HG02840 (cell line): ENCODE measurements at regions not wholly inside any gene's neighbourhood (a gene's known extent, or its start where the extent isn't known, plus 50 kb on each side); places are given as distances from the start of the nearest gene placed in this dataset.
"Not testable (repeated sequence)": the region's sequence is repeated elsewhere in the genome, so short reads cannot be mapped to it uniquely, and the experiment has no call there.

ENCODE experiments used
- ATAC-seq: cut with Tn5 transposase; IDR thresholded peaks from one replicate; pipeline ENCODE4 v1.9.1; 2021; ENCODE audit warnings: mild to moderate bottlenecking, moderate library complexity, moderate number of reproducible peaks; ENCODE audit not compliant: unreplicated experiment, low FRiP score

DNA sequence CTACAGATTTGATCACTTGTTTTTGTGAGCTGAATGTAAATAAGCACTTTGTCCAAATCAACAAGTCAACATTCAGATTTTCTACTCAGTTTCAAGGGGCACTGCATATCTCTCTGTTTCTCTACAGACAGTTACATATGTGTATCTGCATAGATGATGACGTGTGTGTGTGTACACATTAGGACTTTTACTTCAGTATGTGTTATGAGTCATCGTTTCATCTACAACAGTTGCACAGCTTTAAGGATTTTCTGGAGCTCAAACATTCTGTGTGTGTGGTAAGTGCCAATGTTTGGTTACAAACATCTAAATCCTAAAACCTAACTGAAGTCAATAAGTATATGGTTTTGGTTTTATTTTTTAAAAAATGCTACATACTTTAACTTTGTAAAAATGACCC, 494.5 kb upstream of the PBX1 start:
- no peak for ATAC-seq

- no peak for ATAC-seq
These were observed 487.7 kb upstream of the PBX1 start for GRCh38 chr1:164071288-164071687.

- no peak for ATAC-seq
These were observed 472.2 kb upstream of the PBX1 start for GRCh38 chr1:164086832-164087231.

DNA sequence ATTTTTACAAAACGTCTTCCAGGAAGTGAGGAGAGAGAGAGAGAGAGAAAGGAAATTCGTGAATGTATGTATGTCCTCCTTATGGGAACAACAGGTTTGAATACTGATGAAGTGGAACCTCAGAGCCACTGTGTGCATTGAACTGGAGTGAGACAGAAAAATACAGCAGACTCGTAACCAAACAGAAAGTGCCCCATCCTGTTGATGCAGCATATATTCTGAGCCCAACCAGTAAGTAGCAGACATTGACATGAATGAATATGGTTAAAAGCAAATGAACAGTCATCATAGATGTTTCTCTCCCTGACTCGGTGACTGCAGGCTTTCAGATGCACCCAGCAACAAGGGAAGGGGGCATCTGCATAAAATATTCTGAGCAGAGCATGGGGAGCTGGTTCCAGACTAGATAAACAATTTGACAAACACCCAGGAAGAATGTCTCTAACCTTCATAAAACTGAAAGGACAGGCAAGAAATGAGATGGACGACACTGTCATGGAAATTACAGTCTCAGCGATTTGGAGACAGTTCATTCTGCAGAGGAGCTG, 471.0 kb upstream of the PBX1 start:
- ATAC-seq = no peak

DNA sequence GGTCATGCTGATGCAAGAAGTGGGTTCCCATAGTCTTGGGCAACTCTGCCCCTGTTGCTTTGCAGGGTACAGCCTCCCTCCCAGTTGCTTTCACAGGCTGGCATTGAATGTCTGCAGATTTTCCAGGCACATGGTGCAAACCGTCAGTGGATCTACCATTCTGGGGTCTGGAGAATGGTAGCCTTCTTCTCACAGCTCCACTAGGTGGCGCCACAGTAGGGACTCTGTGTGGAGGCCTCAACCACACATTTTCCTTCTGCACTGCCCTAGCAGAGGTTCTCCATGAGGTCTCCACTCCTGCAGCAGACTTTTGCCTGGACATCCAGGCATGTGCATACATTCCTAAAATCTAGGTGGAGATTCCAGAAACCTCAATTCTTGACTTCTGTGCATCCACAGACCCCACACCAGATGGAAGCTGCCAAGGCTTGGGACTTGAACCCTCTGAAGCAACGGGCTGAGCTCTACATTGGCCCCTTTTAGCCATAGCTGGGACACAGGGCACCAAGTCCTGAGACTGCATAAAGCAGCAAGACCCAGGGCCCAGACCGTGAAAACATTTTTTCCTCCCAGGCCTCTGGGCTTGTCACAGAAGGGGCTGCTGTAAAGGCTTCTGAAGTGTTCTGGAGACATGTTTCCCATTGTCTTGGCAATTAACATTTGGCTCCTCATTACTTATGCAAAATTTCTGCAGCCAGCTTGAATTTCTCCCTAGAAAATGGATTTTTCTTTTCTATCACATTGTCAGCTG, 466.2 kb upstream of the PBX1 start:
- no peak for ATAC-seq

DNA sequence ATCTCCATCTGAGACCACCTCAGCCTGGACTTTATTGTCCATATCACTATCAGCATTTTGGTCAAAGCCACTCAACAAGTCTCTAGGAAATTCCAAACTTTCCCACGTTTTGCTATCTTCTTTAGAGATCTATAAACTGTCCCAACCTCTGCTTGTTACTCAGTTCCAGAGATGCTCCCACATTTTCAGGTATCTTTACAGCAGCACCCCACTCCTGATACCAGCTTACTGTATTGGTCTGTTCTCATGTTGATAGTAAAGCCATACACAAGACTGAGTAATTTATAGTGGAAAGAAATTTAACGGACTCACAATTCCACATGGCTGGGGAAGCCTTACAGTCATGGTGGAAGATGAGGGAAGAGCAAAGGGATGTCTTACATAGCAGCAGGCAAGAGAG, 465.4 kb upstream of the PBX1 start:
- ATAC-seq = no peak

- ATAC-seq = no peak
These were observed 457.2 kb upstream of the PBX1 start for GRCh38 chr1:164101802-164102201.

DNA sequence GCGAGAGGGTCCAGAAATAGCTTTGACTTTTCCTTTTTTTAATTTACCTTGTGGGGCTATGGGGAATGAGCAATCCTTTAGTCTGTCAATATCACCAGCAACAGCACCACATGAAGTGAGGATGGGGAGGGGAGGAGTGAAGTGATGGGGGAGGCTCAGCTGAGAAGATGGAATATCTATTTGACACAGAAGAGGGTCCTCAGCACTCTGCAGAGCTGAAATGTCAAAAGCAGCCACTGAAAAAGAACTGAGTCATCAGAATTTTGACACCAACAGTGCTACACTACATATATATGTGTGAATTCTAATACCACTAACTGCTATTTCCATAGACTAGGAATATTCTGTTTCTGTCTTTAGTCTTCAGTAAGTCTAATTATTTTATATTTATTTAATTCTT, 427.0 kb upstream of the PBX1 start:
- no peak for ATAC-seq

- ATAC-seq = no peak
These were observed 421.6 kb upstream of the PBX1 start for GRCh38 chr1:164137273-164137925.

DNA sequence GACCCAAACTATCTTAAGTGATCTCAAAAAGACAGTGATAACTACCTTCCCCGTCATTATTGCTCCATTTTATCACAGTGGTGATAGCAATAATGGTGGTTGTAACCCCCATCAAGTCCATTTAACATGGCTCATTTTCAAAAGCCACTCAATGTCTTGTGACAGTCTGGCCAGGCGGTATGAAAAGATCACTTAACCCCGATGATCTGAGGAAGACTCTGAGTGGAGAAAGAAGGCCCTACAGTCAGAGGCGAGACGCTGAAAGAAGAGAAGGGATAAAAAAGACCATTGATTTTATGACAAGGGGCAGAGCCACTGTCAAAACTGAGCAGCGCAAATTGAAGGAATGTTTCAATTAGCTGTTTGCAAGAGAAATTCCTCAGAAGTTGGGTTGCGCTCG, 417.2 kb upstream of the PBX1 start:
- ATAC-seq = no peak

- no peak for ATAC-seq
These were observed 404.4 kb upstream of the PBX1 start for GRCh38 chr1:164154622-164155021.

GRCh38 chr1:164155347-164155746, 403.6 kb upstream of the PBX1 start:
- no peak for ATAC-seq

- ATAC-seq = no peak
These were observed 395.6 kb upstream of the PBX1 start for GRCh38 chr1:164163289-164163849.

DNA sequence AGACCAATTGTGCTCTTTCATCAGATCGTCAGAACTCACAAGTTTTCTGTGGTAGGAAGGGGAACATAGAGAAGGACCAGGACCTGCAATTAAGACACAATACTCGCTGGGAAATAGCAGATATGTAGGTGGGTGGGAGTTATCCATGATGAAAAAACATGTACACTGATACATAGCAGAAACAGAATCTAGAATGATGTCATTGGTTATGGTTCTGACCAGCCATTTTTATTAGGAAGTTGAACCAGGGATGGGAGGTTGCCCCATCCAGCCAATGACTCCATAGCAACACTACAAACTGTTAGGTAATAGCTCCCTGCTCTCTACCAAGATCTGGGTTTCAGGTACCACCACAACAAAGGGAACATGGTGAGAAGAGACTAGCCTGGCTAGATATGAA, 393.5 kb upstream of the PBX1 start:
- ATAC-seq = no peak

- ATAC-seq = not testable (repeated sequence)
These were observed 392.5 kb upstream of the PBX1 start for GRCh38 chr1:164166454-164166853.

- ATAC-seq = no peak
These were observed 381.9 kb upstream of the PBX1 start for GRCh38 chr1:164177118-164177517.

- ATAC-seq = no peak
These were observed 378.2 kb upstream of the PBX1 start for GRCh38 chr1:164180824-164181223.

- ATAC-seq = no peak
These were observed 374.9 kb upstream of the PBX1 start for GRCh38 chr1:164183854-164184635.

DNA sequence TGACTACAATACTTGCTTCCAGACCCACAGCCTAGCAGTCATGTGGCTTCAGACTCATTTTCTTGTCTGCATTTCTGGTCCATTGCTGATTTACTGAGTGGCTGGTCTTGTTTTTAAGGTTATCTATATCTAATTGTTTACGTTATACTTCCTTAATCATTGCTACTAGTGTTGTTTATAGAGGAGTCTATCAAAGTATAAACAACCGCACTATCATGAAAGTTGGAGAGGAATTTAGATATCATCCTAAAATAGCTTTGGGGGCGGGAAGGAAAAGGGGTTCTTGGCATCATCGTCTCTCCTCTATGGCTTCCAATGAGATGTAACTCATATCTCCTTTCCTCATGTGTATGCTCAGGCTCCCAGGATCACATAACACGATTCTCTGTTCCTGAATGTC, 372.1 kb upstream of the PBX1 start:
- no peak for ATAC-seq

DNA sequence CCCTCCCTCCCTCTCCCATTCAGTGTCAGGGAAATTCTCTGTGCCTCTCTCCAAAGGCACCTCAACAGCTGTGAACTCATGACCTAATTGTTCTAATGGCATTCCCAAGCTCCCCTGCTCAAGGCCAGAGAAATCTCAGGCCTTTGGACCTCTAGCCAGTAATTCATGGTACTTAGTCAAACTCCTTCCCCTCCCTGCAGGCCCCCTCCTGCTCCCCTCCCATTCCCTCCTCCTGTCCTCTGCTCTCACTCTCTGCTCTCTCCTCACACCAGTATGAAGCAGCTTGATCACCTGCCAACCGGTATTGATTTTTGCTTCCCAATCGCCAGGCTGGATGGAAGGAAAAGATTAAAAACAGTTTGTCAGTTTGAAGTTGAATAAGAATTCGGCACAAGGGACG, 370.5 kb upstream of the PBX1 start:
- ATAC-seq = no peak

DNA sequence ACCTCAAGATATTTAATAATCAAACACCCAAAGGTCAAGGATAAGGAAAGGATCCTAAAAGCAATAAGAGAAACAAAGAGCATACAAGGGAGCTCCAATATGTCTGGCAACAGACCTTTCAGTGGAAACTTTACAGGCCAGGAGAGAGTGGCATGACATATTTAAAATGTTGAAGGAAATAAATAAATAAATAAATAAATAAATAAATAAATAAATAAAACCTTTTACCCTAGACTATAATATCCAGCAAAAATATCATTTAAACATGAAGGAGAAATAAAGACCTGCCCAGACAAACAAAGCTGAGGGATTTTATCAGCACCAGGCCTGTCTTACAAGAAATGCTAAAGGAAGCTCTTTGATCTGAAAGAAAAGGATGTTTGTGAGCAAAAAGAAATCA, 367.8 kb upstream of the PBX1 start:
- no peak for ATAC-seq
